ENCODE measurements at regions not wholly inside any gene's neighbourhood (a gene's known extent, or its start where the extent isn't known, plus 50 kb on each side); places are given as distances from the start of the nearest gene placed in this dataset.

GRCh38 chrX:34744521-34744920 lies 87.4 kb upstream of the TMEM47 start:
- TF ChIP-seq, protein P1, sequence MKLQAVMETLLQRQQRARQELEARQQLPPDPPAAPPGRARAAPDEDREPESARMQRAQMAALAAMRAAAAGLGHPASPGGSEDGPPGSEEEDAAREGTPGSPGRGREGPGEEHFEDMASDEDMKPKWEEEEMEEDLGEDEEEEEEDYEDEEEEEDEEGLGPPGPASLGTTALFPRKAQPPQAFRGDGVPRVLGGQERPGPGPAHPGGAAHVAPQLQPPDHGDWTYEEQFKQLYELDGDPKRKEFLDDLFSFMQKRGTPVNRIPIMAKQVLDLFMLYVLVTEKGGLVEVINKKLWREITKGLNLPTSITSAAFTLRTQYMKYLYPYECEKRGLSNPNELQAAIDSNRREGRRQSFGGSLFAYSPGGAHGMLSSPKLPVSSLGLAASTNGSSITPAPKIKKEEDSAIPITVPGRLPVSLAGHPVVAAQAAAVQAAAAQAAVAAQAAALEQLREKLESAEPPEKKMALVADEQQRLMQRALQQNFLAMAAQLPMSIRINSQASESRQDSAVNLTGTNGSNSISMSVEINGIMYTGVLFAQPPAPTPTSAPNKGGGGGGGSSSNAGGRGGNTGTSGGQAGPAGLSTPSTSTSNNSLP (IDR thresholded peaks at IDR 0.05; ENCODE audit: low read depth, low read length) = no peak
- TF ChIP-seq, protein P2, sequence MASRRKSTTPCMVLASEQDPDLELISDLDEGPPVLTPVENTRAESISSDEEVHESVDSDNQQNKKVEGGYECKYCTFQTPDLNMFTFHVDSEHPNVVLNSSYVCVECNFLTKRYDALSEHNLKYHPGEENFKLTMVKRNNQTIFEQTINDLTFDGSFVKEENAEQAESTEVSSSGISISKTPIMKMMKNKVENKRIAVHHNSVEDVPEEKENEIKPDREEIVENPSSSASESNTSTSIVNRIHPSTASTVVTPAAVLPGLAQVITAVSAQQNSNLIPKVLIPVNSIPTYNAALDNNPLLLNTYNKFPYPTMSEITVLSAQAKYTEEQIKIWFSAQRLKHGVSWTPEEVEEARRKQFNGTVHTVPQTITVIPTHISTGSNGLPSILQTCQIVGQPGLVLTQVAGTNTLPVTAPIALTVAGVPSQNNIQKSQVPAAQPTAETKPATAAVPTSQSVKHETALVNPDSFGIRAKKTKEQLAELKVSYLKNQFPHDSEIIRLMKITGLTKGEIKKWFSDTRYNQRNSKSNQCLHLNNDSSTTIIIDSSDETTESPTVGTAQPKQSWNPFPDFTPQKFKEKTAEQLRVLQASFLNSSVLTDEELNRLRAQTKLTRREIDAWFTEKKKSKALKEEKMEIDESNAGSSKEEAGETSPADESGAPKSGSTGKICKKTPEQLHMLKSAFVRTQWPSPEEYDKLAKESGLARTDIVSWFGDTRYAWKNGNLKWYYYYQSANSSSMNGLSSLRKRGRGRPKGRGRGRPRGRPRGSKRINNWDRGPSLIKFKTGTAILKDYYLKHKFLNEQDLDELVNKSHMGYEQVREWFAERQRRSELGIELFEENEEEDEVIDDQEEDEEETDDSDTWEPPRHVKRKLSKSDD (CRISPR knock-in tag; IDR thresholded peaks at IDR 0.05; ENCODE audit: low read depth) = no peak
- no peak for TF ChIP-seq ZNF296 (CRISPR knock-in tag; conservative IDR thresholded peaks at IDR 0.05)
- no peak for TF ChIP-seq ZNF274 (CRISPR knock-in tag; IDR thresholded peaks at IDR 0.05)
- TF ChIP-seq ETV6 (CRISPR knock-in tag; conservative IDR thresholded peaks at IDR 0.05) = no peak
- no peak for TF ChIP-seq RNF2 (conservative IDR thresholded peaks at IDR 0.05; ENCODE audit: low read depth)
- no peak for TF ChIP-seq FOSL2 (CRISPR knock-in tag; IDR thresholded peaks at IDR 0.05)
- no peak for TF ChIP-seq MEIS1 (CRISPR knock-in tag; IDR thresholded peaks at IDR 0.05; ENCODE audit: borderline replicate concordance)
- no peak for TF ChIP-seq TMF1 (CRISPR knock-in tag; IDR thresholded peaks at IDR 0.05; ENCODE audit: low read depth)
- TF ChIP-seq REST (IDR thresholded peaks at IDR 0.05; ENCODE audit: borderline replicate concordance in 1 of 2, low read depth in 1 of 2, low read length in 2 of 2) = no peak
- no peak for TF ChIP-seq ZBTB33 (CRISPR knock-in tag; IDR thresholded peaks at IDR 0.05)

Measured in HepG2 (cell line).